ENCODE measurements at regions not wholly inside any gene's neighbourhood (a gene's known extent, or its start where the extent isn't known, plus 50 kb on each side); places are given as distances from the start of the nearest gene placed in this dataset.
"Not testable (repeated sequence)": the region's sequence is repeated elsewhere in the genome, so short reads cannot be mapped to it uniquely, and the experiment has no call there.

- ATAC-seq = no peak
Measured at GRCh38 chr22:25396615-25397200, 167.8 kb upstream of the GRK3 start.

GRCh38 chr22:25397616-25398015, 166.9 kb upstream of the GRK3 start:
- POLR2A ChIA-PET (ENCODE audit: unreplicated experiment) = no interaction called here
- no TSS peak for BruUV-seq (replicated peaks)
- Histone ChIP-seq H3K79me2 (ENCODE audit: low read length) (peaks cover 98% of the 10 kb centered on the region), H3K4me3 (ENCODE audit: low read length) (no peak overlapping the region), H3K4me1 (ENCODE audit: insufficient read depth, low read length) (peaks cover 31% of the 10 kb centered on the region), H2AFZ (ENCODE audit: low read length) (no peak overlapping the region), H3K9me2 (replicated peaks; ENCODE audit: low read length) (no peaks in the 10 kb centered on the region), H3K9me3 (ENCODE audit: low read length) (no peaks in the 10 kb centered on the region), H3K27ac (ENCODE audit: low read length) (no peak overlapping the region), H4K20me1 (ENCODE audit: low read length) (peaks cover 53% of the 10 kb centered on the region), H3F3A (ENCODE audit: low read length, unreplicated experiment) (no peaks in the 10 kb centered on the region), H3K27me3 (ENCODE audit: low read length) (no peaks in the 10 kb centered on the region), H3K4me2 (ENCODE audit: low read length) (no peak overlapping the region), H3K36me3 (ENCODE audit: low read depth, low read length) (no peaks in the 10 kb centered on the region), H3K9ac (ENCODE audit: low read length) (no peak overlapping the region)
- no peak for ATAC-seq
- intact Hi-C loops (cut with micrococcal nuclease) = no loop called here
- no peak for DNase-seq
- TF ChIP-seq EZH2phosphoT487 (IDR thresholded peaks at IDR 0.05; ENCODE audit: borderline replicate concordance, low read length) (no peak), EZH2 (IDR thresholded peaks at IDR 0.05; ENCODE audit: low read length, unreplicated experiment) (no peak), CTCF (conservative IDR thresholded peaks at IDR 0.05; ENCODE audit: low read depth, low read length) (no peak)
- CTCF ChIA-PET = no interaction called here

More at GRCh38 chr22:25396615-25397200, 167.8 kb upstream of the GRK3 start:
- intact Hi-C loops (cut with micrococcal nuclease) = no loop called here
- H3K79me2 ChIP-seq (ENCODE audit: low read length) = peaks cover 98% of the 10 kb centered on the region
- no peak overlapping the region for H3K9ac ChIP-seq (ENCODE audit: low read length)
- no peaks in the 10 kb centered on the region for H3K9me3 ChIP-seq (ENCODE audit: low read length)
- H3K27ac ChIP-seq (ENCODE audit: low read length) = no peak overlapping the region
- DNase-seq = no peak
- no peak overlapping the region for H3K4me3 ChIP-seq (ENCODE audit: low read length)
- H3K27me3 ChIP-seq (ENCODE audit: low read length) = no peaks in the 10 kb centered on the region
- POLR2A ChIA-PET (ENCODE audit: unreplicated experiment) = no interaction called here
- H3K9me2 ChIP-seq (replicated peaks; ENCODE audit: low read length) = no peaks in the 10 kb centered on the region
- TF ChIP-seq EZH2 (IDR thresholded peaks at IDR 0.05; ENCODE audit: low read length, unreplicated experiment) = no peak
- no peak for TF ChIP-seq CTCF (conservative IDR thresholded peaks at IDR 0.05; ENCODE audit: low read depth, low read length)
- TF ChIP-seq EZH2phosphoT487 (IDR thresholded peaks at IDR 0.05; ENCODE audit: borderline replicate concordance, low read length) = no peak
- peaks cover 22% of the 10 kb centered on the region for H3K4me1 ChIP-seq (ENCODE audit: insufficient read depth, low read length)
- H2AFZ ChIP-seq (ENCODE audit: low read length) = no peak overlapping the region
- BruUV-seq (replicated peaks) = no TSS peak
- H3K36me3 ChIP-seq (ENCODE audit: low read depth, low read length) = no peaks in the 10 kb centered on the region
- H4K20me1 ChIP-seq (ENCODE audit: low read length) = peaks cover 53% of the 10 kb centered on the region
- no peak overlapping the region for H3K4me2 ChIP-seq (ENCODE audit: low read length)
- no peaks in the 10 kb centered on the region for H3F3A ChIP-seq (ENCODE audit: low read length, unreplicated experiment)
- CTCF ChIA-PET = no interaction called here

GRCh38 chr22:25398591-25399062, 165.8 kb upstream of the GRK3 start:
- H3K36me3 ChIP-seq (ENCODE audit: low read depth, low read length); CTCF ChIA-PET; intact Hi-C loops (cut with micrococcal nuclease); H2AFZ ChIP-seq (ENCODE audit: low read length); H3K9ac ChIP-seq (ENCODE audit: low read length); H3K9me2 ChIP-seq (replicated peaks; ENCODE audit: low read length); ATAC-seq; H3F3A ChIP-seq (ENCODE audit: low read length, unreplicated experiment); POLR2A ChIA-PET (ENCODE audit: unreplicated experiment); H3K27me3 ChIP-seq (ENCODE audit: low read length); H3K4me2 ChIP-seq (ENCODE audit: low read length); BruUV-seq (replicated peaks); H3K9me3 ChIP-seq (ENCODE audit: low read length); H3K4me3 ChIP-seq (ENCODE audit: low read length); H3K27ac ChIP-seq (ENCODE audit: low read length): not testable (repeated sequence)
- DNase-seq = peak; percentile 24
- Histone ChIP-seq H4K20me1 (ENCODE audit: low read length) (peaks cover 53% of the 10 kb centered on the region), H3K79me2 (ENCODE audit: low read length) (peaks cover 98% of the 10 kb centered on the region), H3K4me1 (ENCODE audit: insufficient read depth, low read length) (peaks cover 35% of the 10 kb centered on the region)

Data from PC-3 (cell line).